Karpas-422 (cell line): ENCODE measurements at regions not wholly inside any gene's neighbourhood (a gene's known extent, or its start where the extent isn't known, plus 50 kb on each side); places are given as distances from the start of the nearest gene placed in this dataset.

ENCODE experiments used
- DNase-seq: peaks from one replicate; pipeline ENCODE4 v3.0.0-alpha.2; 2015
- H2AFZ ChIP-seq: fragments of 200-600 bp; sonication (generic); 2 replicates; pipeline ENCODE4 v1.6.1; 2014; ENCODE audit warnings: antibody characterized with exemption, low read length, mixed read lengths
- H3K27ac ChIP-seq: fragments of 200-600 bp; sonication (generic); 2 replicates; pipeline ENCODE4 v1.5.1; 2014; ENCODE audit warnings: mild to moderate bottlenecking, low read length, moderate library complexity
- H3K27me3 ChIP-seq: fragments of 200-600 bp; sonication (generic); 2 replicates; pipeline ENCODE4 v1.6.1; 2014; ENCODE audit warnings: low read length, mixed read lengths
- H3K36me3 ChIP-seq: fragments of 200-600 bp; sonication (generic); 2 replicates; pipeline ENCODE4 v1.6.1; 2014; ENCODE audit warnings: low read length, mixed read lengths; ENCODE audit not compliant: insufficient read depth
- H3K4me1 ChIP-seq: fragments of 200-600 bp; sonication (generic); 2 replicates; pipeline ENCODE4 v1.6.1; 2014; ENCODE audit warnings: mild to moderate bottlenecking, low read length, mixed read lengths
- H3K4me2 ChIP-seq: fragments of 200-600 bp; sonication (generic); 2 replicates; pipeline ENCODE4 v1.6.1; 2014; ENCODE audit warnings: low read length, low read depth, mild to moderate bottlenecking; ENCODE audit not compliant: poor library complexity, severe bottlenecking
- H3K4me3 ChIP-seq: fragments of 200-600 bp; sonication (generic); 2 replicates; pipeline ENCODE4 v1.5.1; 2014; ENCODE audit warnings: mild to moderate bottlenecking, antibody characterized with exemption, low read length, mixed read lengths
- H3K79me2 ChIP-seq: fragments of 200-600 bp; sonication (generic); 2 replicates; pipeline ENCODE4 v1.6.1; 2014; ENCODE audit warnings: mild to moderate bottlenecking, low read length, mixed read lengths
- H3K9ac ChIP-seq: fragments of 200-600 bp; sonication (generic); 2 replicates; pipeline ENCODE4 v1.6.0; 2014; ENCODE audit warnings: low read length
- H3K9me2 ChIP-seq: fragments of 200-600 bp; sonication (generic), shearing (Covaris generic); replicated peaks from 2 replicates; pipeline ENCODE4 v1.6.0; 2014; ENCODE audit warnings: mild to moderate bottlenecking, low read length, moderate library complexity; ENCODE audit not compliant: insufficient read depth
- H3K9me3 ChIP-seq: fragments of 300-700, 200-600 bp; sonication (generic); 2 replicates; pipeline ENCODE4 v1.6.1; 2014; ENCODE audit warnings: low read length, mixed read lengths
- H4K20me1 ChIP-seq: fragments of 200-600 bp; sonication (generic); 2 replicates; pipeline ENCODE4 v1.6.1; 2014; ENCODE audit warnings: mild to moderate bottlenecking, antibody characterized with exemption, low read length, low read depth; ENCODE audit not compliant: insufficient read depth

GRCh38 chrX:68936126-68936525 is 107.3 kb downstream of the EFNB1 start:
- H3K9me2 ChIP-seq = no peaks in the 10 kb centered on the region
- no peak overlapping the region for H3K4me2 ChIP-seq
- no peaks in the 10 kb centered on the region for H4K20me1 ChIP-seq
- H3K27me3 ChIP-seq = no peaks in the 10 kb centered on the region
- no peak overlapping the region for H3K27ac ChIP-seq
- no peaks in the 10 kb centered on the region for H3K4me1 ChIP-seq
- no peak for DNase-seq
- H3K79me2 ChIP-seq = no peaks in the 10 kb centered on the region
- no peak overlapping the region for H2AFZ ChIP-seq
- H3K4me3 ChIP-seq = no peak overlapping the region
- H3K9ac ChIP-seq = no peak overlapping the region
- H3K9me3 ChIP-seq = no peaks in the 10 kb centered on the region
- no peaks in the 10 kb centered on the region for H3K36me3 ChIP-seq

DNA sequence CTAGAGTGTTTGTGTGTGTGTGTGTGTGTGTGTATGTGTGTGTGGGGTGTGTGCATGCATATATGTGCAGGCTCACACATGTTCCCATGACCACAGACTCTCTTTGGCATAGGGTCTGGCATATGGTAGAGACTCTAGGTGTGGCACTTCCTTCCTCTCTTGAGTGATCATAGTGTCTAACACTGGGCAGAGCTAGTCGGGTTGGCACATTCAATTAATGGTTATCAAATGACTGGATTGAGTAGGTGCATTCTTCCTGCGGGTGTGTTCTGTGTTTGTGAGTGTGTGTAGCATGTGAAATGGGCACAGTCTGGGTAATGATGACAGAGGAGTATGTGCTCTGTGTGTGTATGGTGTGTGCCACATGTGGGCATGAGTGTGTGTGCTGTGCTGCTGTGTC is 106.5 kb downstream of the EFNB1 start:
- Histone ChIP-seq H2AFZ (no peak overlapping the region), H3K4me1 (no peaks in the 10 kb centered on the region), H3K9ac (no peak overlapping the region), H3K27ac (no peak overlapping the region), H4K20me1 (no peaks in the 10 kb centered on the region), H3K4me3 (no peak overlapping the region), H3K4me2 (no peak overlapping the region), H3K27me3 (no peaks in the 10 kb centered on the region), H3K9me2 (no peaks in the 10 kb centered on the region), H3K79me2 (no peaks in the 10 kb centered on the region), H3K9me3 (no peaks in the 10 kb centered on the region), H3K36me3 (no peaks in the 10 kb centered on the region)
- no peak for DNase-seq

- H3K79me2 ChIP-seq = no peaks in the 10 kb centered on the region
- H4K20me1 ChIP-seq = no peaks in the 10 kb centered on the region
- no peak overlapping the region for H3K4me3 ChIP-seq
- H3K4me2 ChIP-seq = no peak overlapping the region
- no peaks in the 10 kb centered on the region for H3K36me3 ChIP-seq
- no peak overlapping the region for H3K9ac ChIP-seq
- H3K4me1 ChIP-seq = no peaks in the 10 kb centered on the region
- H3K27ac ChIP-seq = no peak overlapping the region
- H3K9me3 ChIP-seq = no peaks in the 10 kb centered on the region
- H3K9me2 ChIP-seq = no peaks in the 10 kb centered on the region
- DNase-seq = no peak
- no peaks in the 10 kb centered on the region for H3K27me3 ChIP-seq
- H2AFZ ChIP-seq = no peak overlapping the region
Measured at GRCh38 chrX:68934922-68935321, 106.1 kb downstream of the EFNB1 start.

DNA sequence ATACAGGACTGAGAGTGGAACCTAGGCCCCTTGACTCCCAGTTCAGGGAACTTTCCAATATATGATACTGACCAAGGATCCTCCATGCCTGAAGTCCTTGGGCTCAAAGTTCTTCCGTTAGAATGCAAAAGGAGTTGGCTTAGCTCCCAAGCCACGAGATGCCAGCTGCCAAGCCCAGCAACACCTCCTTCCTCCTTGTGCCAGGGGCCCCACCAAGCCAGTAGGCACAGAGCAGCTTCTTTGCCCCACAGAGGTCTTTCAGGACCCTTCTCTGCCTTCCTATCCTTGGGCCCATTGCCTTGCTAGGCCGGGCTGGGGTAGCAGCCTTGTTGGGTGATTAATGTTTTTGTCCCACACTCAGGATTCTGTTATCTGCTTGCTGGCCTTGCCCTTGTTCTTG is 105.6 kb downstream of the EFNB1 start:
- H3K79me2 ChIP-seq = no peaks in the 10 kb centered on the region
- H2AFZ ChIP-seq = no peak overlapping the region
- H3K27ac ChIP-seq = no peak overlapping the region
- no peak overlapping the region for H3K4me3 ChIP-seq
- H3K4me1 ChIP-seq = no peaks in the 10 kb centered on the region
- no peak overlapping the region for H3K9ac ChIP-seq
- H3K27me3 ChIP-seq = no peaks in the 10 kb centered on the region
- no peaks in the 10 kb centered on the region for H3K9me2 ChIP-seq
- no peaks in the 10 kb centered on the region for H4K20me1 ChIP-seq
- H3K9me3 ChIP-seq = no peaks in the 10 kb centered on the region
- H3K4me2 ChIP-seq = no peak overlapping the region
- DNase-seq = no peak
- no peaks in the 10 kb centered on the region for H3K36me3 ChIP-seq

DNA sequence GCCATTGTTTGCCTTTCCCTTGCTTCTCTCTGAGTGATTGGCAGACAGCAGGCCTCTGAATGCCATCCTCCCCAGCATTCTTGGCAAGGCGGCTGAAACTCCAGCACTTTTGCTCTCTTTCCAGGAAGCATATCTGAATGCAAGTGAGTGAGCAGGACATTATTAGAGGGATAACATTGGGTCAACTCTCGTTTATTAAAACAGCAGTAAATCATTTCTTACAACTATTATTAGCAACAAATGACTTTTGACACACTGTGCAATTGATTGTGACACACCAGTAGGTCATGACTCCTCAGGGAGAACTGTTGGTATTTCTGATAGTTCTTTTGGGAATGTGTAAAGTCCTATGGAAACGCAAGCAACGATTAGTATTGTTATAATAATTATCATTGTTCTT is 103.8 kb downstream of the EFNB1 start:
- no peaks in the 10 kb centered on the region for H3K79me2 ChIP-seq
- H3K9me3 ChIP-seq = no peaks in the 10 kb centered on the region
- H3K9ac ChIP-seq = no peak overlapping the region
- no peak overlapping the region for H2AFZ ChIP-seq
- H3K36me3 ChIP-seq = no peaks in the 10 kb centered on the region
- no peaks in the 10 kb centered on the region for H3K4me1 ChIP-seq
- no peak overlapping the region for H3K27ac ChIP-seq
- no peaks in the 10 kb centered on the region for H3K9me2 ChIP-seq
- H3K27me3 ChIP-seq = no peaks in the 10 kb centered on the region
- no peak overlapping the region for H3K4me2 ChIP-seq
- DNase-seq = no peak
- H4K20me1 ChIP-seq = 0 out of 2 replicates have a peak, but pooled peaks cover 3% of the 10 kb centered on the region
- no peak overlapping the region for H3K4me3 ChIP-seq

GRCh38 chrX:68931345-68931744 is 102.5 kb downstream of the EFNB1 start:
- H3K9ac ChIP-seq = no peak overlapping the region
- H3K27me3 ChIP-seq = no peaks in the 10 kb centered on the region
- H4K20me1 ChIP-seq = 0 out of 2 replicates have a peak, but pooled peaks cover 3% of the 10 kb centered on the region
- H3K36me3 ChIP-seq = no peaks in the 10 kb centered on the region
- H3K79me2 ChIP-seq = no peaks in the 10 kb centered on the region
- H3K4me3 ChIP-seq = no peak overlapping the region
- DNase-seq = no peak
- no peaks in the 10 kb centered on the region for H3K4me1 ChIP-seq
- H3K4me2 ChIP-seq = no peak overlapping the region
- no peak overlapping the region for H2AFZ ChIP-seq
- no peak overlapping the region for H3K27ac ChIP-seq
- no peaks in the 10 kb centered on the region for H3K9me2 ChIP-seq
- H3K9me3 ChIP-seq = no peaks in the 10 kb centered on the region

- no peak overlapping the region for H2AFZ ChIP-seq
- no peak for DNase-seq
- no peaks in the 10 kb centered on the region for H3K4me1 ChIP-seq
- no peak overlapping the region for H3K9ac ChIP-seq
- H3K27me3 ChIP-seq = no peaks in the 10 kb centered on the region
- no peaks in the 10 kb centered on the region for H3K36me3 ChIP-seq
- H3K4me2 ChIP-seq = no peak overlapping the region
- no peaks in the 10 kb centered on the region for H3K9me2 ChIP-seq
- no peaks in the 10 kb centered on the region for H3K9me3 ChIP-seq
- 0 out of 2 replicates have a peak, but pooled peaks cover 3% of the 10 kb centered on the region for H4K20me1 ChIP-seq
- H3K79me2 ChIP-seq = no peaks in the 10 kb centered on the region
- H3K27ac ChIP-seq = no peak overlapping the region
- H3K4me3 ChIP-seq = no peak overlapping the region
Measured at GRCh38 chrX:68930542-68931317, 101.9 kb downstream of the EFNB1 start.

DNA sequence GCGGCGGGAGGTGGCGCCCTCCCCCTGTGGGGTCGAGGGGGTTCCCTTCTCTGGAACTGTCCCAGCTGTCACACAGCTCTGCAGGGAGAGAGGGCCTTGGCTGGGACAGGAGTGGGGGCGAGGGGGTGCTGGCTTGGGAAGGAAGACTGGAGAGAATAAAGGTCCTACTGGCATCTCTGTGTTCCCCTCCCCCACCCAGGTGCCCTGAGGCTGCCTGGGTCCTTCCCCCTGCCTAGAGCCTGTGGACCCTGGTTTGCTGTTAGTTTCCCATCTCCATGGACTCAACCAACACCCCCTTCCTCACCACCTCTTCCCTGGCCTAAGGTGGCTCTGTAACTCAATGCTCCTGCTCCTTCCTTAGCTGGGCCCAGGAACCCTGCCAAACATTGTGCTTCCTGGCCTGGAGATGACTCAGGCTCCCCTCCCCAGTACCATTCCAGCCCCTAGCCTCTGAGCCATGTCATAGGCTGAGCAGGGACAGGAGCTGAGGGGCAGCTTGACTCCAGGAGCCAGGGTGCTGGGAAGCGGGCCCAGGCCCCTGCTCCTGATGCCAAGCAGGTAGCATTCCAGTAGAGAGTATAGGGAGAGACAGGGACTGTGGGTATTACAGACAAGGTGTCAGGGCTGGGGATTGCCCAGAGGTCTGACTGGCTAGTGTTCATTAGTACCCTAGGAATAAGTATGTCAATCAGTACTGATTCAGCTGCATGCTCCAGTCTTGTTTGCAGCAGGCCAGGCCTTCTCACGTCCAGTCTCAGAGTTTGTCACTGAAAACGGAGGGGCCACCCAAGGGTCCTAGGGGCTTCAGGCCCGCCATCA is 100.7 kb downstream of the EFNB1 start:
- no peaks in the 10 kb centered on the region for H3K9me3 ChIP-seq
- H3K79me2 ChIP-seq = no peaks in the 10 kb centered on the region
- H3K4me2 ChIP-seq = no peak overlapping the region
- H3K9ac ChIP-seq = no peak overlapping the region
- no peak overlapping the region for H3K27ac ChIP-seq
- H3K27me3 ChIP-seq = no peaks in the 10 kb centered on the region
- H3K9me2 ChIP-seq = no peaks in the 10 kb centered on the region
- H3K4me1 ChIP-seq = no peaks in the 10 kb centered on the region
- no peak overlapping the region for H2AFZ ChIP-seq
- no peak for DNase-seq
- H3K36me3 ChIP-seq = no peaks in the 10 kb centered on the region
- 0 out of 2 replicates have a peak, but pooled peaks cover 3% of the 10 kb centered on the region for H4K20me1 ChIP-seq
- H3K4me3 ChIP-seq = no peak overlapping the region
